ENCODE measurements at regions not wholly inside any gene's neighbourhood (a gene's known extent, or its start where the extent isn't known, plus 50 kb on each side); places are given as distances from the start of the nearest gene placed in this dataset.

GRCh38 chr11:109898592-109898991, 194.6 kb upstream of the ZC3H12C start:
- TF ChIP-seq TAF1 (IDR thresholded peaks at IDR 0.05; ENCODE audit: borderline replicate concordance, low read depth, low read length) (no peak), CTCF (IDR thresholded peaks at IDR 0.05) (no peak), GATA2 (CRISPR knock-in tag; IDR thresholded peaks at IDR 0.05) (no peak), MXI1 (IDR thresholded peaks at IDR 0.05; ENCODE audit: low read depth, low read length) (no peak), JUND (IDR thresholded peaks at IDR 0.05) (no peak), POLR2AphosphoS5 (IDR thresholded peaks at IDR 0.05; ENCODE audit: low read depth, low read length) (no peak)

Measured in SK-N-SH (cell line).